ENCODE measurements at regions not wholly inside any gene's neighbourhood (a gene's known extent, or its start where the extent isn't known, plus 50 kb on each side); places are given as distances from the start of the nearest gene placed in this dataset.

DNA sequence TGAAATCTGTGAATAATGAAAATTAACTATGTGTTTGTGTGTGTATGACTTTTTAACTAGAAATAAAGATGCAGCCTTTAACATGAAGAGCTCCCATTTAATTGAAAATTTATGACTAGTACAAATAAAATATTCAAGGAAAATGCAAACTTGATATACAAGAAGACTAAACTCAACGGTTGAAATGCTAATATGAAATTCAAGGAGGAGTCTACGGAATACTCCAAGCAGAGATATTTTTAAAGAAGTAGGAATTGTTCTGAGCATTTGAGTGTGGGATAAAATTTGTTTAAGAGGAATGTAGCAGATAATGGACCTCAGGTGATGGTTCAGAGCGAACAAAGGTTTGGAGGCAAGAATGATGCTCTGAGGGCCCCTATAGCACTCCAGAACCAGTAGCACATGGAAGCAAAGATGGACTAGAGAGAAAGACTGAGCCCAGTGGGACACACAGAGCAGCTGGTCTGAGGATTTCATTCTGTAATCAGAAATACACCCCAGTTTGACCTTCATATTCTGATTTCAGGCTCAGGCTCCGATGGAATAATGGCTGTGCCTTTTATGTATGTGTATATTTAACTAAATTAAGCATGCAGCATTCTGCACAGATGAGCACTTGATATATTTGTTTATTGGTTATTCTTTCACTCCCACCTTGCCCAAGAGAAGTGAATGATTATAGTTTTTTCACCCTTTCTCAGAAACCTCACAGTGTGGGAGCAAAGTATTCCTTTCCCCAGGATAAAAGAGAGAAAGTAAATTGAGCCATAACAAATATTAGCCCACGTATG lies 227.1 kb downstream of the ZPLD1 start:
- TF ChIP-seq SUZ12 (IDR thresholded peaks at IDR 0.05) (no peak), SP1 (IDR thresholded peaks at IDR 0.05) (no peak), ELF4 (IDR thresholded peaks at IDR 0.05) (no peak), TARDBP (IDR thresholded peaks at IDR 0.05) (no peak), ARNT (IDR thresholded peaks at IDR 0.05) (no peak), ZNF384 (IDR thresholded peaks at IDR 0.05) (no peak), FOXA1 (IDR thresholded peaks at IDR 0.05) (no peak), FOXK2 (IDR thresholded peaks at IDR 0.05) (no peak), BHLHE40 (IDR thresholded peaks at IDR 0.05; ENCODE audit: borderline replicate concordance) (no peak), CTBP1 (IDR thresholded peaks at IDR 0.05; ENCODE audit: borderline replicate concordance) (no peak)

All from HEK293T (cell line).